HG03039 (cell line): ENCODE measurements at regions not wholly inside any gene's neighbourhood (a gene's known extent, or its start where the extent isn't known, plus 50 kb on each side); places are given as distances from the start of the nearest gene placed in this dataset.

ENCODE experiments used
- ATAC-seq: cut with Tn5 transposase; IDR thresholded peaks from one replicate; pipeline ENCODE4 v1.9.1; 2021; ENCODE audit warnings: mild to moderate bottlenecking, moderate library complexity; ENCODE audit not compliant: unreplicated experiment

- no peak for ATAC-seq
These were observed 165.8 kb downstream of the INHBA start for GRCh38 chr7:41536873-41537665.

GRCh38 chr7:41536122-41536872, 166.6 kb downstream of the INHBA start:
- ATAC-seq: no peak

- no peak for ATAC-seq
These were observed 173.1 kb downstream of the INHBA start for GRCh38 chr7:41529831-41530230.

GRCh38 chr7:41524876-41525275, 178.0 kb downstream of the INHBA start:
- no peak for ATAC-seq

- no peak for ATAC-seq
These were observed 182.4 kb downstream of the INHBA start for GRCh38 chr7:41520445-41520844.

- ATAC-seq: no peak
These were observed 185.1 kb downstream of the INHBA start for GRCh38 chr7:41517771-41518170.

- no peak for ATAC-seq
These were observed 194.1 kb downstream of the INHBA start for GRCh38 chr7:41508755-41509154.

- no peak for ATAC-seq
These were observed 195.1 kb downstream of the INHBA start for GRCh38 chr7:41507686-41508268.

- no peak for ATAC-seq
These were observed 198.5 kb downstream of the INHBA start for GRCh38 chr7:41504214-41504980.

GRCh38 chr7:41503438-41503837, 199.5 kb downstream of the INHBA start:
- no peak for ATAC-seq

GRCh38 chr7:41501466-41501865, 201.4 kb downstream of the INHBA start:
- ATAC-seq: no peak

GRCh38 chr7:41501006-41501405, 201.9 kb downstream of the INHBA start:
- no peak for ATAC-seq

GRCh38 chr7:41492603-41493002, 210.3 kb downstream of the INHBA start:
- ATAC-seq: no peak

- no peak for ATAC-seq
These were observed 210.9 kb downstream of the INHBA start for GRCh38 chr7:41491883-41492471.

GRCh38 chr7:41491308-41491707, 211.6 kb downstream of the INHBA start:
- no peak for ATAC-seq

- ATAC-seq: no peak
These were observed 213.0 kb downstream of the INHBA start for GRCh38 chr7:41489885-41490284.

- no peak for ATAC-seq
These were observed 215.5 kb downstream of the INHBA start for GRCh38 chr7:41487229-41487940.

GRCh38 chr7:41481353-41481752, 221.5 kb downstream of the INHBA start:
- no peak for ATAC-seq

- no peak for ATAC-seq
These were observed 224.7 kb downstream of the INHBA start for GRCh38 chr7:41478187-41478586.

GRCh38 chr7:41476460-41476803, 226.5 kb downstream of the INHBA start:
- no peak for ATAC-seq
